GM10266 (cell line): ENCODE measurements at regions not wholly inside any gene's neighbourhood (a gene's known extent, or its start where the extent isn't known, plus 50 kb on each side); places are given as distances from the start of the nearest gene placed in this dataset.
"Not testable (repeated sequence)": the region's sequence is repeated elsewhere in the genome, so short reads cannot be mapped to it uniquely, and the experiment has no call there.

Experiments used
- DNase-seq: peaks from one replicate; pipeline ENCODE4 v3.0.0; 2012; ENCODE audit errors: extremely low spot score
- CTCF ChIP-seq: IDR thresholded peaks from 2 replicates; pipeline ENCODE4 v1.5.1; 2012; ENCODE audit warnings: mild to moderate bottlenecking, low read depth; ENCODE audit not compliant: control insufficient read depth, insufficient read depth; ENCODE audit errors: missing control alignments

- no peak for TF ChIP-seq CTCF
- DNase-seq = no peak
These were observed 167.9 kb downstream of the TRIM43 start for GRCh38 chr2:95759481-95760246.

- no peak for DNase-seq
- TF ChIP-seq CTCF = no peak
These were observed 169.2 kb downstream of the TRIM43 start for GRCh38 chr2:95760806-95761525.

- no peak for TF ChIP-seq CTCF
- no peak for DNase-seq
These were observed 169.8 kb downstream of the TRIM43 start for GRCh38 chr2:95761556-95761955.

- DNase-seq = not testable (repeated sequence)
These were observed 170.5 kb downstream of the TRIM43 start for GRCh38 chr2:95762023-95763021.

- not testable (repeated sequence) for DNase-seq
These were observed 171.3 kb downstream of the TRIM43 start for GRCh38 chr2:95763074-95763473.

- not testable (repeated sequence) for DNase-seq
These were observed 173.2 kb downstream of the TRIM43 start for GRCh38 chr2:95764966-95765365.

GRCh38 chr2:95765925-95766910 is 174.4 kb downstream of the TRIM43 start:
- DNase-seq = not testable (repeated sequence)

- DNase-seq = not testable (repeated sequence)
These were observed 175.7 kb downstream of the TRIM43 start for GRCh38 chr2:95767531-95767930.

GRCh38 chr2:95767950-95768349 is 176.1 kb downstream of the TRIM43 start:
- not testable (repeated sequence) for DNase-seq

- not testable (repeated sequence) for DNase-seq
These were observed 177.5 kb downstream of the TRIM43 start for GRCh38 chr2:95769256-95769655.

GRCh38 chr2:95770726-95771125 is 178.9 kb downstream of the TRIM43 start:
- not testable (repeated sequence) for DNase-seq

- DNase-seq = not testable (repeated sequence)
These were observed 182.8 kb downstream of the TRIM43 start for GRCh38 chr2:95774322-95775192.

GRCh38 chr2:95775193-95775531 is 183.4 kb downstream of the TRIM43 start:
- not testable (repeated sequence) for DNase-seq
